HG02759 (cell line): ENCODE measurements at regions not wholly inside any gene's neighbourhood (a gene's known extent, or its start where the extent isn't known, plus 50 kb on each side); places are given as distances from the start of the nearest gene placed in this dataset.

ENCODE experiments used
- ATAC-seq: cut with Tn5 transposase; IDR thresholded peaks from one replicate; pipeline ENCODE4 v1.9.1; 2021; ENCODE audit warnings: mild to moderate bottlenecking, moderate library complexity; ENCODE audit not compliant: unreplicated experiment

DNA sequence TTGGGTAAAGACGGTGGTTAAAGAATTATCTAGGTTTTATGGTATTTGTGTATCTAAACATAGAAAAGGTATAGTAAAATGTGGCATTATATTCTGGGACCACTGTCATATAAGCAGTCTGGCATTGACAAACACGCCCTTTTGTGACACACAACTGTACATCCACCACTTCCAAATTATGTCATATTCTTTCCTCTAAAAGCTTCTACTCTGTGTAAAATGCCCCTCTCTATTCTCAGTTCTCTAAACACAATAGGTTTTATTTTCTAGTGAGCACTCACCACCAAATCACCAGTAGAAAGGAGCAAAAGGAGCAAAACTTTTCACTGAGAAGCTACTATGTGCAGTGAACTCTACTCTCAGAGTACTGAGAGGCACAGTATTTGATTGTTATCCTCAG lies 88.1 kb upstream of the PIEZO2 start:
- ATAC-seq: no peak

DNA sequence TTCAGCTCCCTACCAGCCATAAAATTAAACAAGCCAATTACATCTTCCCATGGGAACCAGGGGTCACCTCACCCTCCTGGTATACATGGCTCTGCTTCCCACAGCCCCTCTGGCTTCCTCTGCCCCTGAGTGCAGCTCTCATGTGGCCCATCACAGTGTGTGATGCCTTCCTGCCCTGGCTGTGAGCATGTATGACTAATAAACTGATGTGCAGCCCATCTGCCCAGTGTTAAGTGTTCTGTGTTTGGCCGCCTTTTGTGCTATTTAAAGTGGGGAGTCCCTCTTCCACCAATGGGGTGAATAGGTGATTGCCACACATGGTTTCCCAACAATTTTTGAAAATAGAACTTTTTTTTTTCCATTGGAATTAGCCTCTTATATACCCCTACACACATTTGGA lies 87.7 kb upstream of the PIEZO2 start:
- no peak for ATAC-seq

DNA sequence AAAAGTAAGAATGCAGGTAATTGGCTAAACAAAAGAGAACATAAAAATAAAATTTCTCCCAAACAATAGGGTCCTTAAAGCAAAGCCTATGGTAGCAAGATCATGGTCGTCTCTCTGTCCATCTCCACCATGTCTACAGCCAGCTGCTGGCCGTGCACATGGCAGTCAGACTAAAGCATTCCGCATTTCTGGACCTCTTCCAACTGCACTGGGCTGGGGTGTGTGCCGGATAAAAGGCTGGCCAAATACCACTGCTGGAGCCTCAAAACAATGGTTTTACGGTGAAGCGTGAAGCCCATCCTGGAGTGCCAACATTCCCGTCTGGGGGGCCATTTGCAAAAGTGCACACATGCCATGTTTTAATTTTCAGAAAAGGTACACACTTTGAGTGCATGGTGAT lies 74.8 kb upstream of the PIEZO2 start:
- no peak for ATAC-seq

GRCh38 chr18:11219571-11219970 lies 70.2 kb upstream of the PIEZO2 start:
- ATAC-seq: no peak

- no peak for ATAC-seq
Measured at GRCh38 chr18:11215216-11215615, 65.8 kb upstream of the PIEZO2 start.

DNA sequence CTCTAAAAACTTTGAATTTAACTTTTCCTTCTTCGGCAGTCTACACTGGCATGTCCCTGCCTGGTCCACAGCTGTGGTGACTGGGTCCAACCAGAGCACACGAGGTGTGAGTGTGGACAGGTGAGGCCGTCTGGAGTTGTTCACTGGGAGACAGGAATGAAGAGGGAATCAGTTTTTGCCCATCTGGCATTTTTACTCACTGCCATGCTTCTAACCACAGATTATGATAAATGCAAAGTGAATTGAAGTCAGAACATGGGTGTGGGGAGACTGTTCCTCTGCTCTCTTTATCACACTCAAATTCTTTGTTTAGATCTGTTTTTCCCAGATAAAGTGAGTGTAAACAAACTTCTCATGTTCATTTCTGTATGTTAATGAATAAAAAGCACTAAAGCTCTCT lies 54.7 kb upstream of the PIEZO2 start:
- ATAC-seq: no peak

- ATAC-seq: no peak
Measured at GRCh38 chr18:11199477-11199876, 50.1 kb upstream of the PIEZO2 start.
